ENCODE measurements at regions not wholly inside any gene's neighbourhood (a gene's known extent, or its start where the extent isn't known, plus 50 kb on each side); places are given as distances from the start of the nearest gene placed in this dataset.

DNA sequence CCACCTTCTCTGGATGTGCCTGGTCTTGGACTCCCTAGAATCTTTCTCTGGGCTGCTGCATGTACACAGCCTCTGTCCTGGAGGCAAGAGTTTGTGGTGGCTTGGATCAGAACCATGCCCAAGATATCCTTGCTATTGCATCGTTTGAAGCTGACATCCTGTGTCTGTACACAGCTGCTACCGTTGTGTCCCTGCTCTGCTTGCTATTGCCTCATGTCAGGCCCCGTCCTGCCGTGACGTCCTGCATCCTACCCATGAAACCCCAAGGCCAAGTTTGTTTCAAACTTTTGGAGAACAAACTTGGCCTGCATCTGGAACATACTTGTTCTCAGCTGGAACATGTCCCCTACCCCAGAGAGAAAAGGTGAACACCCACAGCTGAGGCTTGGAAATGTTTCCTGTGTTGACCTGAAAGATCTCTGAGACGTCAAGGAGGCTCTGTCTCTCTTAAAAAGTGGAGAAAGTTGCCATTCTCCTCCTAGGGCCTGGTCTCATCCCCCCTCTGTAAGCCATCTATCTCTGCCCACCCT is 78.1 kb downstream of the HFE start:
- TF ChIP-seq CTCF (IDR thresholded peaks at IDR 0.05; ENCODE audit: low read depth, low read length) (no peak), EZH2phosphoT487 (IDR thresholded peaks at IDR 0.05; ENCODE audit: low read depth) (no peak)
